GM12892 (cell line): ENCODE measurements at regions not wholly inside any gene's neighbourhood (a gene's known extent, or its start where the extent isn't known, plus 50 kb on each side); places are given as distances from the start of the nearest gene placed in this dataset.

ENCODE experiments used
- POLR2A ChIP-seq: IDR thresholded peaks from 2 replicates; pipeline ENCODE4 v1.6.1; 2011; ENCODE audit warnings: low read depth, low read length, control low read depth
- POLR2AphosphoS5 ChIP-seq: IDR thresholded peaks from 2 replicates; pipeline ENCODE4 v1.6.1; 2011; ENCODE audit warnings: low read depth, low read length, control low read depth
- TAF1 ChIP-seq: IDR thresholded peaks from 2 replicates; pipeline ENCODE4 v1.6.1; 2011; ENCODE audit warnings: low read depth, mild to moderate bottlenecking, control low read depth, low read length, borderline replicate concordance

DNA sequence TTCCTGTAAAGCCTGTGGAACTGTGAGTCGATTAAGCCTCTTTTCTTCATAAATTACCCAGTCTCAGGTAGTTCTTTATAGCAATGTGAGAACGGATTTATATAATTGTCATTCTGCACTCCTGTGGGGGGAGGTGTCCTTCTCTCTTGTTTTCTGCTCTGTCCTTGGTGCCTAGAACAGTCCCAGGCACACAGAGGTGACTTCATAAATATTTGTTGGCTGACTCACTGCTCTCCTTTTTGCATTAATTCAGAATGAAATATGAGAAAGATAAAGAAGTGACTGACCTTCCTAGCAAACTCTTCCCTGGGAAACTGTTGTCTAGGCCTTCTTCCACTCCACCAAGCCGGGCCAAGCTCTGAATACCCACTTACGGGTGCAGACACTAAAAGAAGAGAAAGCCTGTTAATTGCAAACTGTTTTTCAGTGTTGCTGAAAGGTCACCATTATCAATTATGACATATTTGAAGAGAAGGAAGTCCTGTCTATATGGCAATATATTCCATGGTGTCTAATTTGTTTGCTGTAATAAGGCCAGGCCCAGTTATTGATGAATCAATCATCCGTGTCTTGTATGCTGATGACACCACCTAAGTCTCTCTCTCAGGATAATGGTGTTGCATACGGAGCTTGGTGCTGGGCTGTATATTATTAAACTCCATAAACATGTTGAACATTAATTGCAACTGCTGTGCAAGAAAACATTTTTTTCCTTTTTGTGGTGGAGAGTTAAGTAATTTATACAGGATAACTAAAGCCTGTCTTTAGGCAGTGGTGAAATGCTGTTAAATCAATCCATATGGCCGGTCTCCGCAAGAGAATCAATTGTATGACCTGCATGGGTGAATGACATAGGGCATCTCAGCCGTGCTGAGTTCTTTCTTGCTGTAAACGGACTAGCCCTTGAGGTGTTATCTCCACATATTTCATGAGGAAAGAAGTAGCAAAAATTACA is 567.5 kb downstream of the SLC4A3 start:
- TF ChIP-seq POLR2A (no peak), TAF1 (no peak), POLR2AphosphoS5 (no peak)
